CD4-positive, alpha-beta T cell (primary cell): ENCODE measurements at regions not wholly inside any gene's neighbourhood (a gene's known extent, or its start where the extent isn't known, plus 50 kb on each side); places are given as distances from the start of the nearest gene placed in this dataset.

Experiments used
- ATAC-seq: fragments of 200-7000 bp; cut with Tn5 transposase; one replicate; pipeline ENCODE4 v1.10.0; 2022; ENCODE audit warnings: mild to moderate bottlenecking; ENCODE audit not compliant: poor library complexity
- CTCF ChIA-PET: fragments of 350-600 bp; sonication (Branson Sonifier 250); formaldehyde crosslinking; loops from one replicate; lab custom pipeline; 2021; ENCODE audit warnings: antibody characterized with exemption, inconsistent platforms; lab: Charles Lee
- POLR2A ChIA-PET: fragments of 350-600 bp; sonication (Branson Sonifier 250); formaldehyde crosslinking; loops from one replicate; lab custom pipeline; 2021; ENCODE audit warnings: antibody characterized with exemption, inconsistent platforms; lab: Charles Lee
- DNase-seq, 14 experiments: peaks; one replicate each; pipeline ENCODE4 v3.0.0-alpha.2; 2013 to 2020; ENCODE audit warnings: mixed read lengths in 2 of 14
- H3K27ac ChIP-seq, 2 donors: one replicate each; pipeline versions ENCODE4 v1.5.1 to v1.7.0; 2013; ENCODE audit warnings: low read length in 2 of 2, low read depth in 1 of 2, mild to moderate bottlenecking in 1 of 2
- H3K27me3 ChIP-seq, 2 experiments: 1 replicate in 1 of 2; 2 replicates in 1 of 2; pipeline versions ENCODE4 v1.6.1 to v1.7.0; 2013; ENCODE audit warnings: low read length in 2 of 2, control low read depth in 1 of 2, mild to moderate bottlenecking in 1 of 2, moderate library complexity in 1 of 2; ENCODE audit not compliant: insufficient read depth in 2 of 2, control insufficient read depth in 1 of 2
- H3K36me3 ChIP-seq: one replicate; pipeline ENCODE4 v1.6.1; 2013; ENCODE audit warnings: low read length, control low read depth; ENCODE audit not compliant: insufficient read depth
- H3K4me1 ChIP-seq: one replicate; pipeline ENCODE4 v1.6.1; 2013; ENCODE audit warnings: low read length, control low read depth; ENCODE audit not compliant: insufficient read depth
- H3K4me3 ChIP-seq: one replicate; pipeline ENCODE4 v1.5.1; 2013; ENCODE audit warnings: mild to moderate bottlenecking, low read length, moderate library complexity
- H3K9me3 ChIP-seq, 2 experiments: 1 replicate in 1 of 2; 2 replicates in 1 of 2; pipeline versions ENCODE4 v1.6.1 to v1.7.0; 2013; ENCODE audit warnings: low read length in 2 of 2, mild to moderate bottlenecking in 2 of 2, control low read depth in 1 of 2, moderate library complexity in 1 of 2; ENCODE audit not compliant: control insufficient read depth in 1 of 2, insufficient read depth in 1 of 2
- H3K27ac Mint-ChIP-seq: one replicate; pipeline ENCODE4 v1.8.0; 2020; ENCODE audit warnings: mixed read lengths
- H3K27me3 Mint-ChIP-seq: one replicate; pipeline ENCODE4 v1.8.0; 2021; ENCODE audit warnings: mixed read lengths
- H3K36me3 Mint-ChIP-seq: one replicate; pipeline ENCODE4 v1.8.0; 2021; ENCODE audit warnings: low read depth, mixed read lengths
- H3K4me1 Mint-ChIP-seq: one replicate; pipeline ENCODE4 v1.8.0; 2021; ENCODE audit warnings: low read depth, mixed read lengths
- H3K4me3 Mint-ChIP-seq: one replicate; pipeline ENCODE4 v1.8.0; 2020; ENCODE audit warnings: mild to moderate bottlenecking, mixed read lengths
- H3K9me3 Mint-ChIP-seq: one replicate; pipeline ENCODE4 v1.8.0; 2020; ENCODE audit warnings: mixed read lengths
- intact Hi-C, 2 experiments: fragments of 100-400 bp; cut with DNase I in 1 of 2; cut with micrococcal nuclease in 1 of 2; formaldehyde crosslinking; loops; one replicate each; pipeline versions ENCODE4 v1.15.1 to v1.9.0; 2023 to 2025; cut with DNase I, micrococcal nuclease
- TF ChIP-seq, protein P1 (sequence below): fragments of 200-600 bp; IDR thresholded peaks from one replicate; pipeline ENCODE4 v1.8.0; 2022; ENCODE audit warnings: antibody characterized with exemption, mild to moderate bottlenecking

DNA sequence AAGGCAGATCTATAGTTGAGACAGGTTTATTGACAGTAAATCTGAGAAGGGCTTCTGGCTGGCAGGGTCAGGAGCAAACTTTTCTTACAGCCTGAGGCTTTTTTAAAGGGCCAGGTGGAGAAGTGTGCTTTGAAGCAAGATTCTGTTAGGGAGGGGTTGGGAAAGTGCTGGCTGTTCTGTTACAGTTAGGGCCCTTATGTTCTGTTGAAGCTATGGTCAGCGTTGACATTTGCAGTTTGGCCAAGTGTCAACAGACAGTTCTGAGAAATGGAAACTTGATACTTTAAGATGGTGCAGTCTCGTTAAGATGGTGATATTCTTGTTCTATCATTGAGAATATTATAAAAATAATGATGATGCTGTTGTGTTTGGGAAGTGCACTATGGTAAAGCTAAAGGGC lies 154.2 kb downstream of the RDH14 start:
- ATAC-seq (no peak), DNase-seq (no peak)
- H3K9me3 Mint-ChIP-seq = no peaks in the 10 kb centered on the region
- no peak overlapping the region for H3K4me3 Mint-ChIP-seq
- H3K27me3 Mint-ChIP-seq = peaks cover 22% of the 10 kb centered on the region
- Histone ChIP-seq H3K4me1 (no peaks in the 10 kb centered on the region), H3K36me3 (no peaks in the 10 kb centered on the region), H3K27ac (no peak overlapping the region), H3K4me3 (no peak overlapping the region), H3K9me3 (no peaks in the 10 kb centered on the region), H3K27me3 (peaks cover 0 to 12% of the 10 kb centered on the region in 2 experiments)
- intact Hi-C loops = no loop called here
- H3K27ac Mint-ChIP-seq = no peak overlapping the region
- TF ChIP-seq, protein P1, sequence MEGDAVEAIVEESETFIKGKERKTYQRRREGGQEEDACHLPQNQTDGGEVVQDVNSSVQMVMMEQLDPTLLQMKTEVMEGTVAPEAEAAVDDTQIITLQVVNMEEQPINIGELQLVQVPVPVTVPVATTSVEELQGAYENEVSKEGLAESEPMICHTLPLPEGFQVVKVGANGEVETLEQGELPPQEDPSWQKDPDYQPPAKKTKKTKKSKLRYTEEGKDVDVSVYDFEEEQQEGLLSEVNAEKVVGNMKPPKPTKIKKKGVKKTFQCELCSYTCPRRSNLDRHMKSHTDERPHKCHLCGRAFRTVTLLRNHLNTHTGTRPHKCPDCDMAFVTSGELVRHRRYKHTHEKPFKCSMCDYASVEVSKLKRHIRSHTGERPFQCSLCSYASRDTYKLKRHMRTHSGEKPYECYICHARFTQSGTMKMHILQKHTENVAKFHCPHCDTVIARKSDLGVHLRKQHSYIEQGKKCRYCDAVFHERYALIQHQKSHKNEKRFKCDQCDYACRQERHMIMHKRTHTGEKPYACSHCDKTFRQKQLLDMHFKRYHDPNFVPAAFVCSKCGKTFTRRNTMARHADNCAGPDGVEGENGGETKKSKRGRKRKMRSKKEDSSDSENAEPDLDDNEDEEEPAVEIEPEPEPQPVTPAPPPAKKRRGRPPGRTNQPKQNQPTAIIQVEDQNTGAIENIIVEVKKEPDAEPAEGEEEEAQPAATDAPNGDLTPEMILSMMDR = no peak
- POLR2A ChIA-PET = no interaction called here
- H3K36me3 Mint-ChIP-seq = no peaks in the 10 kb centered on the region
- CTCF ChIA-PET = no interaction called here
- no peaks in the 10 kb centered on the region for H3K4me1 Mint-ChIP-seq

GRCh38 chr2:18404708-18405107 lies 155.7 kb downstream of the RDH14 start:
- H3K36me3 Mint-ChIP-seq = no peaks in the 10 kb centered on the region
- Histone ChIP-seq H3K27me3 (peaks cover 0 to 12% of the 10 kb centered on the region in 2 experiments), H3K27ac (no peak overlapping the region), H3K9me3 (no peaks in the 10 kb centered on the region), H3K4me1 (no peaks in the 10 kb centered on the region), H3K36me3 (no peaks in the 10 kb centered on the region), H3K4me3 (no peak overlapping the region)
- POLR2A ChIA-PET = no interaction called here
- CTCF ChIA-PET = no interaction called here
- H3K4me1 Mint-ChIP-seq = no peaks in the 10 kb centered on the region
- H3K4me3 Mint-ChIP-seq = no peak overlapping the region
- intact Hi-C loops = no loop called here
- TF ChIP-seq, protein P1 = no peak
- DNase-seq (no peak), ATAC-seq (no peak)
- H3K27me3 Mint-ChIP-seq = peaks cover 15% of the 10 kb centered on the region
- no peaks in the 10 kb centered on the region for H3K9me3 Mint-ChIP-seq
- no peak overlapping the region for H3K27ac Mint-ChIP-seq

GRCh38 chr2:18403921-18404522 lies 156.4 kb downstream of the RDH14 start:
- H3K4me3 ChIP-seq = no peak overlapping the region
- Mint-ChIP-seq H3K4me3 (no peak overlapping the region), H3K27ac (no peak overlapping the region), H3K4me1 (no peaks in the 10 kb centered on the region), H3K27me3 (peaks cover 15% of the 10 kb centered on the region), H3K9me3 (no peaks in the 10 kb centered on the region), H3K36me3 (no peaks in the 10 kb centered on the region)
- H3K4me1 ChIP-seq = no peaks in the 10 kb centered on the region
- POLR2A ChIA-PET = no interaction called here
- H3K36me3 ChIP-seq = no peaks in the 10 kb centered on the region
- ATAC-seq (no peak), DNase-seq (no peak)
- intact Hi-C loops = no loop called here
- H3K27ac ChIP-seq = no peak overlapping the region
- no peaks in the 10 kb centered on the region for H3K9me3 ChIP-seq
- CTCF ChIA-PET = interaction anchor here (0.5 kb wide), 1 partner anchor 582 kb away, joined by 4 read pairs; no protein-coding TSS in a partner anchor
- peaks cover 0 to 12% of the 10 kb centered on the region in 2 experiments for H3K27me3 ChIP-seq
- TF ChIP-seq, protein P1 = no peak
